ENCODE measurements at regions not wholly inside any gene's neighbourhood (a gene's known extent, or its start where the extent isn't known, plus 50 kb on each side); places are given as distances from the start of the nearest gene placed in this dataset.

GRCh38 chr2:8455236-8456150 is 226.4 kb upstream of the ID2 start:
- no peak for DNase-seq (ENCODE audit: insufficient read length, low spot score)
- no peak for FAIRE-seq

GRCh38 chr2:8456151-8457091 is 225.4 kb upstream of the ID2 start:
- DNase-seq (ENCODE audit: insufficient read length, low spot score) (peak; percentile 77), FAIRE-seq (peak; percentile 90)

- FAIRE-seq: no peak
- DNase-seq (ENCODE audit: insufficient read length, low spot score): no peak
Observed at GRCh38 chr2:8457092-8457481, 224.8 kb upstream of the ID2 start.

GRCh38 chr2:8457699-8458502 is 224.0 kb upstream of the ID2 start:
- DNase-seq (ENCODE audit: insufficient read length, low spot score) (no peak), FAIRE-seq (no peak)

GRCh38 chr2:8458503-8459459 is 223.1 kb upstream of the ID2 start:
- DNase-seq (ENCODE audit: insufficient read length, low spot score): no peak
- FAIRE-seq: no peak

GRCh38 chr2:8459474-8459873 is 222.4 kb upstream of the ID2 start:
- DNase-seq (ENCODE audit: insufficient read length, low spot score) (no peak), FAIRE-seq (no peak)

GRCh38 chr2:8461341-8461740 is 220.5 kb upstream of the ID2 start:
- FAIRE-seq: no peak

GRCh38 chr2:8462280-8462679 is 219.6 kb upstream of the ID2 start:
- no peak for FAIRE-seq
- DNase-seq (ENCODE audit: insufficient read length, low spot score): no peak

More at GRCh38 chr2:8461341-8461740, 220.5 kb upstream of the ID2 start:
- DNase-seq (ENCODE audit: insufficient read length, low spot score): no peak

- FAIRE-seq (no peak), DNase-seq (ENCODE audit: insufficient read length, low spot score) (no peak)
Observed at GRCh38 chr2:8462899-8463648, 218.8 kb upstream of the ID2 start.

GRCh38 chr2:8465560-8465959 is 216.3 kb upstream of the ID2 start:
- DNase-seq (ENCODE audit: insufficient read length, low spot score) (no peak), FAIRE-seq (no peak)

- peak; percentile 88 for FAIRE-seq
- peak; percentile 50 for DNase-seq (ENCODE audit: insufficient read length, low spot score)
Observed at GRCh38 chr2:8469709-8470493, 212.0 kb upstream of the ID2 start.

- FAIRE-seq: peak; percentile 98
- no peak for DNase-seq (ENCODE audit: insufficient read length, low spot score)
Observed at GRCh38 chr2:8472545-8473323, 209.1 kb upstream of the ID2 start.

- FAIRE-seq: peak; percentile 88
- DNase-seq (ENCODE audit: insufficient read length, low spot score): no peak
Observed at GRCh38 chr2:8475349-8476031, 206.4 kb upstream of the ID2 start.

- DNase-seq (ENCODE audit: insufficient read length, low spot score) (no peak), FAIRE-seq (peak; percentile 98)
Observed at GRCh38 chr2:8477552-8478470, 204.0 kb upstream of the ID2 start.

- DNase-seq (ENCODE audit: insufficient read length, low spot score) (no peak), FAIRE-seq (peak; percentile 49)
Observed at GRCh38 chr2:8478471-8478793, 203.4 kb upstream of the ID2 start.

GRCh38 chr2:8479298-8479697 is 202.6 kb upstream of the ID2 start:
- no peak for FAIRE-seq

More at GRCh38 chr2:8479298-8479697, 202.6 kb upstream of the ID2 start:
- DNase-seq (ENCODE audit: insufficient read length, low spot score): no peak

Measured in GM19239 (cell line).